ENCODE measurements at regions not wholly inside any gene's neighbourhood (a gene's known extent, or its start where the extent isn't known, plus 50 kb on each side); places are given as distances from the start of the nearest gene placed in this dataset.

GRCh38 chr18:7470503-7470902 lies 96.6 kb upstream of the PTPRM start:
- H3K4me1 ChIP-seq (ENCODE audit: control insufficient read depth, extremely low read depth, insufficient read depth, low read length) = no peaks in the 10 kb centered on the region
- no peak overlapping the region for H2AFZ ChIP-seq (ENCODE audit: low read depth, low read length)
- FAIRE-seq = no peak
- no peak for DNase-seq (ENCODE audit: low read depth, low spot score)
- POLR2A ChIA-PET = no interaction called here
- no peak overlapping the region for H3K9ac ChIP-seq (replicated peaks; ENCODE audit: extremely low read depth, insufficient read depth, low read length)
- intact Hi-C loops (cut with micrococcal nuclease) (no loop called here), dilution Hi-C loops (cut with MboI; ENCODE audit: extremely low pct_ligation_motif_present, low sequenced_read_pairs) (no loop called here)
- H3K4me2 ChIP-seq (ENCODE audit: insufficient read depth, low read length) = no peak overlapping the region
- H3K36me3 ChIP-seq (ENCODE audit: control insufficient read depth in 2 of 2, extremely low read depth in 1 of 2, insufficient read depth in 2 of 2, low read length in 2 of 2) = no peaks in the 10 kb centered on the region
- no peak overlapping the region for H3K27ac ChIP-seq (ENCODE audit: insufficient read depth, low read depth, low read length)
- H3K9me3 ChIP-seq (replicated peaks; ENCODE audit: control insufficient read depth, insufficient read depth, low read length) = no peaks in the 10 kb centered on the region
- CTCF ChIA-PET = interaction anchor here (1.2 kb wide), 1 partner anchor 198 kb away, joined by 5 read pairs; no protein-coding TSS in a partner anchor
- no peak for TF ChIP-seq CTCF (IDR thresholded peaks at IDR 0.05; ENCODE audit: extremely low read depth in 1 of 2, insufficient read depth in 1 of 2, low read depth in 1 of 2, low read length in 2 of 2)
- peaks cover 0 to 2% of the 10 kb centered on the region in 2 experiments for H3K27me3 ChIP-seq (ENCODE audit: control insufficient read depth in 2 of 2, insufficient read depth in 2 of 2, low read length in 2 of 2)
- no peak overlapping the region for H3K4me3 ChIP-seq (replicated peaks in 1 of 3; ENCODE audit: insufficient read depth in 1 of 3, low read depth in 1 of 3, low read length in 3 of 3)
- H3K9me1 ChIP-seq (replicated peaks; ENCODE audit: control insufficient read depth, extremely low read depth, insufficient read depth, low read length) = no peaks in the 10 kb centered on the region
- H4K20me1 ChIP-seq (replicated peaks; ENCODE audit: control insufficient read depth, extremely low read depth, insufficient read depth, low read length) = no peaks in the 10 kb centered on the region
- no peaks in the 10 kb centered on the region for H3K79me2 ChIP-seq (ENCODE audit: control insufficient read depth, insufficient read depth, low read length)
- no TSS peak for BruUV-seq (replicated peaks)

- Histone ChIP-seq H3K4me2 (ENCODE audit: insufficient read depth, low read length) (no peak overlapping the region), H3K79me2 (ENCODE audit: control insufficient read depth, insufficient read depth, low read length) (no peaks in the 10 kb centered on the region), H3K27me3 (ENCODE audit: control insufficient read depth in 2 of 2, insufficient read depth in 2 of 2, low read length in 2 of 2) (peaks cover 0 to 2% of the 10 kb centered on the region in 2 experiments), H3K36me3 (ENCODE audit: control insufficient read depth in 2 of 2, extremely low read depth in 1 of 2, insufficient read depth in 2 of 2, low read length in 2 of 2) (no peaks in the 10 kb centered on the region), H4K20me1 (replicated peaks; ENCODE audit: control insufficient read depth, extremely low read depth, insufficient read depth, low read length) (no peaks in the 10 kb centered on the region), H3K9me1 (replicated peaks; ENCODE audit: control insufficient read depth, extremely low read depth, insufficient read depth, low read length) (no peaks in the 10 kb centered on the region), H3K27ac (ENCODE audit: insufficient read depth, low read depth, low read length) (no peak overlapping the region), H3K4me1 (ENCODE audit: control insufficient read depth, extremely low read depth, insufficient read depth, low read length) (no peaks in the 10 kb centered on the region), H2AFZ (ENCODE audit: low read depth, low read length) (no peak overlapping the region), H3K4me3 (replicated peaks in 1 of 3; ENCODE audit: insufficient read depth in 1 of 3, low read depth in 1 of 3, low read length in 3 of 3) (no peak overlapping the region), H3K9ac (replicated peaks; ENCODE audit: extremely low read depth, insufficient read depth, low read length) (no peak overlapping the region), H3K9me3 (replicated peaks; ENCODE audit: control insufficient read depth, insufficient read depth, low read length) (no peaks in the 10 kb centered on the region)
- POLR2A ChIA-PET = no interaction called here
- TF ChIP-seq GATA2 (IDR thresholded peaks at IDR 0.05; ENCODE audit: insufficient read depth, insufficient read length, low read depth, low read length) (no peak), MAX (IDR thresholded peaks at IDR 0.05; ENCODE audit: insufficient read depth, insufficient read length) (no peak), JUN (IDR thresholded peaks at IDR 0.05; ENCODE audit: borderline replicate concordance, insufficient read depth, insufficient read length, low read depth) (no peak), POLR2AphosphoS5 (IDR thresholded peaks at IDR 0.05; ENCODE audit: insufficient read depth, low read depth, low read length) (no peak), CTCF (IDR thresholded peaks at IDR 0.05; ENCODE audit: extremely low read depth in 1 of 2, insufficient read depth in 1 of 2, low read depth in 1 of 2, low read length in 2 of 2) (no peak), MYC (IDR thresholded peaks at IDR 0.05; ENCODE audit: low read depth, low read length) (no peak), EZH2 (IDR thresholded peaks at IDR 0.05; ENCODE audit: borderline replicate concordance, low read depth, low read length, severe bottlenecking) (no peak), POLR2A (IDR thresholded peaks at IDR 0.05; ENCODE audit: low read depth, low read length) (no peak), FOS (IDR thresholded peaks at IDR 0.05; ENCODE audit: borderline replicate concordance, insufficient read depth, low read length) (no peak)
- dilution Hi-C loops (cut with MboI; ENCODE audit: extremely low pct_ligation_motif_present, low sequenced_read_pairs) = no loop called here
- no TSS peak for BruUV-seq (replicated peaks)
- CTCF ChIA-PET = interaction anchor here (0.8 to 1.5 kb wide), 3 partner anchors 11 to 203 kb away, joined by 3 to 4 read pairs (median 3); no protein-coding TSS in a partner anchor
- no peak for DNase-seq (ENCODE audit: low read depth, low spot score)
- no peak for FAIRE-seq
- intact Hi-C loops (cut with micrococcal nuclease) = no loop called here
These were observed 90.7 kb upstream of the PTPRM start for GRCh38 chr18:7476386-7476785.

Data from endothelial cell of umbilical vein (primary cell).